ENCODE measurements at regions not wholly inside any gene's neighbourhood (a gene's known extent, or its start where the extent isn't known, plus 50 kb on each side); places are given as distances from the start of the nearest gene placed in this dataset.

DNA sequence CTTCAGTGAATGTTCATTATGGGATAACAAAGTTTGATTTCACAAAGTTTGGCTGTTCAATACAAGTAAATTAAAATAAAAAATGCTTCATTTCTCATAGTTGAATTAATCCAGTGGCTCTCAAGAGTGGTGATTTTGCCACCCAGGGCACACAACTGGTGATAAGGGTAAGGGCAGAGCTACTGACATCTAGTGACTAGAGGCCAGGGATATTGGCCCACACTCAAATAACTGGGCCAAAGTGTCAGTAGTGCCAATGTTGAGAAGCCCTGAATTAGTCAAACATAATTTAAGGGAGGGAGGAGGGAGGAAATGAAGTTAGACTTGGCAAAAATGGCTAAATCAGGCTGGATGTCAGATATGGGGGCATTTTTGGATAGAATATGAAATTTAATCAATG is 880.5 kb upstream of the ADGRL4 start:
- H3K9ac ChIP-seq (ENCODE audit: low read length) = no peak overlapping the region
- H3K79me2 ChIP-seq (ENCODE audit: insufficient read depth, low read length) = no peaks in the 10 kb centered on the region

DNA sequence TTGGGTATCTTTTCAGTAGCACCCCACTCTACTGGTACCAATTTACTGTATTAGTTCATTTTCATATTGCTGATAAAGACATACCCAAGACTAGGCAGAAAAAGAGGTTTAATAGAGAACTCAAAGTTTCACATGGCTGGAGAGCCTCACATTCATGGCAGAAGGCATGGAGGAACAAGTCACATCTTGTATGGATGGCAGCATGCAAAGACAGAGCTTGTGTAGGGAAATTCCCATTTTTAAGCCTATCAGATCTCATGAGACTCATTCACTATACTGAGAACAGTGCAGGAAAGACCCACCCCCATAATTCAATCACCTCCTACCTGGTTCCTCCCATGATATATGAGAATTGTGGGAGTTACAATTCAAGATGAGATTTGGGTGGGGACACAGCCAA is 878.6 kb upstream of the ADGRL4 start:
- H3K36me3 ChIP-seq (ENCODE audit: low read length) = no peaks in the 10 kb centered on the region
- no peak for TF ChIP-seq EZH2phosphoT487 (conservative IDR thresholded peaks at IDR 0.05; ENCODE audit: low read length)
- TF ChIP-seq, protein P1, sequence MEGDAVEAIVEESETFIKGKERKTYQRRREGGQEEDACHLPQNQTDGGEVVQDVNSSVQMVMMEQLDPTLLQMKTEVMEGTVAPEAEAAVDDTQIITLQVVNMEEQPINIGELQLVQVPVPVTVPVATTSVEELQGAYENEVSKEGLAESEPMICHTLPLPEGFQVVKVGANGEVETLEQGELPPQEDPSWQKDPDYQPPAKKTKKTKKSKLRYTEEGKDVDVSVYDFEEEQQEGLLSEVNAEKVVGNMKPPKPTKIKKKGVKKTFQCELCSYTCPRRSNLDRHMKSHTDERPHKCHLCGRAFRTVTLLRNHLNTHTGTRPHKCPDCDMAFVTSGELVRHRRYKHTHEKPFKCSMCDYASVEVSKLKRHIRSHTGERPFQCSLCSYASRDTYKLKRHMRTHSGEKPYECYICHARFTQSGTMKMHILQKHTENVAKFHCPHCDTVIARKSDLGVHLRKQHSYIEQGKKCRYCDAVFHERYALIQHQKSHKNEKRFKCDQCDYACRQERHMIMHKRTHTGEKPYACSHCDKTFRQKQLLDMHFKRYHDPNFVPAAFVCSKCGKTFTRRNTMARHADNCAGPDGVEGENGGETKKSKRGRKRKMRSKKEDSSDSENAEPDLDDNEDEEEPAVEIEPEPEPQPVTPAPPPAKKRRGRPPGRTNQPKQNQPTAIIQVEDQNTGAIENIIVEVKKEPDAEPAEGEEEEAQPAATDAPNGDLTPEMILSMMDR (IDR thresholded peaks at IDR 0.05; ENCODE audit: insufficient read depth, low read length, poor library complexity, severe bottlenecking) = no peak

More for the DNA sequence above, 880.5 kb upstream of the ADGRL4 start:
- Histone ChIP-seq H3K36me3 (ENCODE audit: low read length) (no peaks in the 10 kb centered on the region), H3K9me3 (ENCODE audit: insufficient read depth, low read length) (peaks cover 16% of the 10 kb centered on the region; the same call in 1 of the 2 replicates), H3F3A (ENCODE audit: insufficient read depth) (no peaks in the 10 kb centered on the region), H4K20me1 (ENCODE audit: low read depth, low read length) (no peaks in the 10 kb centered on the region), H3K4me2 (ENCODE audit: low read depth, low read length, poor library complexity, severe bottlenecking) (no peak overlapping the region), H3K4me3 (ENCODE audit: insufficient read depth, low read length, poor library complexity, severe bottlenecking) (no peak overlapping the region), H3K9me2 (replicated peaks; ENCODE audit: insufficient read depth, low read length) (no peaks in the 10 kb centered on the region), H3K27me3 (ENCODE audit: low read length) (no peaks in the 10 kb centered on the region), H3K27ac (ENCODE audit: low read depth, low read length) (no peak overlapping the region), H2AFZ (ENCODE audit: low read depth, low read length, severe bottlenecking) (no peak overlapping the region)
- TF ChIP-seq, protein P1 (IDR thresholded peaks at IDR 0.05; ENCODE audit: insufficient read depth, low read length, poor library complexity, severe bottlenecking) = no peak
- no peak for TF ChIP-seq EZH2phosphoT487 (conservative IDR thresholded peaks at IDR 0.05; ENCODE audit: low read length)

DNA sequence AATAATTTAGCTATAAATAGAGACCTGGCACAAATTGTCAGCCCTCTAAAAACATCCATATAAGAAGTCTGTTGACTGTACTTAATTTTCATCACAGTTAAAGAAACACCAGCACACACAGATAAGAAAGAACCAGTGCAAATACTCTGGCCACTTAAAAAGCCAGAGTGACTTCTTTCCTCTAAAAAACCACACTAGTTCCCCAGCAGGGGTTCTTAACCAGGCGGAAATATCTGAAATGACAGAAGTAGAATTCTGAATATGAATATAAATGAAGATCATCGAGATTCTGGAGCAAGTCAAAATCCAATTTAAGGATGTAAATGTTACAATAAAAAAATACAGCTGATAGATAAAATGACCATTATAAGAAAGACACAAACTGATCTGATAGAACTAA is 870.6 kb upstream of the ADGRL4 start:
- Histone ChIP-seq H3K27ac (ENCODE audit: low read depth, low read length) (no peak overlapping the region), H2AFZ (ENCODE audit: low read depth, low read length, severe bottlenecking) (no peak overlapping the region), H4K20me1 (ENCODE audit: low read depth, low read length) (no peaks in the 10 kb centered on the region), H3K4me3 (ENCODE audit: insufficient read depth, low read length, poor library complexity, severe bottlenecking) (no peak overlapping the region), H3K9me2 (replicated peaks; ENCODE audit: insufficient read depth, low read length) (no peaks in the 10 kb centered on the region), H3K79me2 (ENCODE audit: insufficient read depth, low read length) (no peaks in the 10 kb centered on the region), H3K36me3 (ENCODE audit: low read length) (no peaks in the 10 kb centered on the region), H3F3A (ENCODE audit: insufficient read depth) (no peaks in the 10 kb centered on the region), H3K9me3 (ENCODE audit: insufficient read depth, low read length) (no peaks in the 10 kb centered on the region; the same call in 1 of the 2 replicates), H3K9ac (ENCODE audit: low read length) (no peak overlapping the region), H3K4me2 (ENCODE audit: low read depth, low read length, poor library complexity, severe bottlenecking) (no peak overlapping the region), H3K27me3 (ENCODE audit: low read length) (no peaks in the 10 kb centered on the region)
- TF ChIP-seq, protein P1 (IDR thresholded peaks at IDR 0.05; ENCODE audit: insufficient read depth, low read length, poor library complexity, severe bottlenecking) = no peak
- no peak for TF ChIP-seq EZH2phosphoT487 (conservative IDR thresholded peaks at IDR 0.05; ENCODE audit: low read length)

More for the DNA sequence above, 878.6 kb upstream of the ADGRL4 start:
- Histone ChIP-seq H3K9me3 (ENCODE audit: insufficient read depth, low read length) (peaks cover 16% of the 10 kb centered on the region; the same call in 1 of the 2 replicates), H3F3A (ENCODE audit: insufficient read depth) (no peaks in the 10 kb centered on the region), H2AFZ (ENCODE audit: low read depth, low read length, severe bottlenecking) (no peak overlapping the region), H3K4me3 (ENCODE audit: insufficient read depth, low read length, poor library complexity, severe bottlenecking) (no peak overlapping the region), H3K9ac (ENCODE audit: low read length) (no peak overlapping the region), H3K9me2 (replicated peaks; ENCODE audit: insufficient read depth, low read length) (no peaks in the 10 kb centered on the region), H4K20me1 (ENCODE audit: low read depth, low read length) (no peaks in the 10 kb centered on the region), H3K27ac (ENCODE audit: low read depth, low read length) (no peak overlapping the region), H3K27me3 (ENCODE audit: low read length) (no peaks in the 10 kb centered on the region), H3K79me2 (ENCODE audit: insufficient read depth, low read length) (no peaks in the 10 kb centered on the region), H3K4me2 (ENCODE audit: low read depth, low read length, poor library complexity, severe bottlenecking) (no peak overlapping the region)

All from SU-DHL-6 (cell line).